Stimulated activated CD8-positive, alpha-beta memory T cell treated with anti-CD3 and anti-CD28 coated beads, Interleukin-4, amount 100 ng/mL, for 48 hours (primary cell): ENCODE measurements at regions not wholly inside any gene's neighbourhood (a gene's known extent, or its start where the extent isn't known, plus 50 kb on each side); places are given as distances from the start of the nearest gene placed in this dataset.

Experiments used
- DNase-seq: peaks from one replicate; pipeline ENCODE4 v3.0.0-alpha.2; 2020

DNA sequence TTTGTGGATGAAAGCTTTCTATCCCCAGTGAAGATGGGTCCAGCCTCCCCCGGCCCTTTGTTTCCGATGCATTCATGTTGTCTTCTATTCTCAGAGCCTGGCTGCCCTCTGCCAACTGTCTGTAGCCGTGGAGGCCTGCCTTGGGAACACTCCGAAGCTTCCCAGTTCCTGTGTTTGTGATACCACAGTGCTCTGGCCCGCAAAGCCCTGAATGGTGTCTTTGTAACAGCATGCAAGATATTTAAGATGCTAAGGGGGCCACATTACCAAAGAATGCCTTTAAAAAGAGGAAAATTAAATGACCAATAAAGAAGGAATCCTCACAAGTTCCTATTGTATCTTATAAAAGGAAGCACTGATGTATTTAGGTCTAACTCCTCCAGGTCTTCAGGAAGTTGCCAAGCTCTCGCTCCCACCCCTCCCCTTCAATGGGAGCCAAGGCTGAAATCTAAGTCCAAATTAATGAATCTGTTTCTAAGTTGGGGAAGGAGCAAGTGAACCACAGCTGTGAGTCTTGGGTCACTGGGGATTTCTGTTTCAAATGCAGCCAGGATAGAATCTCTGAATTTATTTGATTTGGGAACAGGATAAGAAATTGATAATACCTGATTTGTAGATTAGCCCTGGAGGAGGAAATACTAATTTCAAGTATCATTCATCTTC lies 596.1 kb downstream of the QKI start:
- DNase-seq: no peak

DNA sequence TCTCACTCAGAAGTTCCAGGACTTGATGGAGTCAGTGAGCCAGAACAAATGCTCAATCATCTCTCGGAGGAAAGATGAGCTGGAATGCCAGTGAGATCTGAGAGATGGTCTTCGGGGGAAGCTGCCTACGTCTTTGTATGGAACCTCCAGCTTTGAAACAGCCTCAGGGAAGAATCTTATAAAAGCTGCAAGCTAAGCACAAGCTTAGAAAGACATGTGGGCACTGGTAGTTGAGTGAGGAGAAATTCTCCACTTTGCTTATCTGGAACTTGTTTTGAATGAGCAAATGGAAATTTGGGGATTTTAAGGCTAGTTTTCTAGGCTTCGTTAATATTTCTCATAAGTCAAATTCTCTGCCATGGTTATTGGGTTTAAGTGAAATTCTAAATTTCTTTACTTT lies 594.4 kb downstream of the QKI start:
- no peak for DNase-seq

DNA sequence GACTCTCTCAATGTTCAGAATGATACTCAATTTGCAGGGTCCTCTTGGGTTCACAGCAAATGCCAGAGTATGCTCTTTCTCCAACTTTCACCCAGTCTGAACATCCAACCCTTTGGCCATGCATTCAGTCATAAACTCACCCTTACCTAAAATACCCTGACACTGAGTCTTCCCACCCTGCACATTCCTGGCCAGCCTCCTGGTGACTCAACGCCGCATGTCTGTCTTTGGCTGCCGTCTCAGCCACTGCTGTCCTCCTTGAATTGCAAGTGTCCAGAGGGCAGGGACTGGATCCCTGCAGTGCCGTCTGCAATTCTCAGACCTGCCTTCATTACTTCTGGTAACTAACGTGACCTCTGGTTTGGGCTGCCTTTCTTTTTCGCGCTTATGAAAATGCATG lies 593.4 kb downstream of the QKI start:
- DNase-seq: no peak

DNA sequence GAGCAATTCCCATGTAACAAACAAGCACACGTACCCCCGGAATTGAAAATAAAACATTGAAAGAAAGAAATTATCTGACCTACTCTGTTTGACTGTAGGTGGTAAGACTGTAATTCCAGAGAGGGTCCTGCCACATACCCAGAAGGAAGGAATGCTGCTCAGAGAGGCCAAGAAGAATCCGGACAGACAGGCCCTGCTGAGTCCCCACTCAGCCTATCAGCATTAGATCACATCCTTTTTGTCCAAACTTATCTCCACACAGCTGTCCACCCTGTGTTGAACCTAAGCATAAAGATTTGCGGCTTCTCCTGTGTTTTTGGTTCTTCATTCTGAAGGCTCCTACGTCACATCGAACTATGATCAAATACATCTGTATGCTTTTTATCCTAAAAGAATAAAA lies 591.9 kb downstream of the QKI start:
- no peak for DNase-seq

- DNase-seq: no peak
Measured at GRCh38 chr6:164005004-164005711, 590.6 kb downstream of the QKI start.

GRCh38 chr6:164000276-164000675 lies 585.8 kb downstream of the QKI start:
- DNase-seq: no peak

DNA sequence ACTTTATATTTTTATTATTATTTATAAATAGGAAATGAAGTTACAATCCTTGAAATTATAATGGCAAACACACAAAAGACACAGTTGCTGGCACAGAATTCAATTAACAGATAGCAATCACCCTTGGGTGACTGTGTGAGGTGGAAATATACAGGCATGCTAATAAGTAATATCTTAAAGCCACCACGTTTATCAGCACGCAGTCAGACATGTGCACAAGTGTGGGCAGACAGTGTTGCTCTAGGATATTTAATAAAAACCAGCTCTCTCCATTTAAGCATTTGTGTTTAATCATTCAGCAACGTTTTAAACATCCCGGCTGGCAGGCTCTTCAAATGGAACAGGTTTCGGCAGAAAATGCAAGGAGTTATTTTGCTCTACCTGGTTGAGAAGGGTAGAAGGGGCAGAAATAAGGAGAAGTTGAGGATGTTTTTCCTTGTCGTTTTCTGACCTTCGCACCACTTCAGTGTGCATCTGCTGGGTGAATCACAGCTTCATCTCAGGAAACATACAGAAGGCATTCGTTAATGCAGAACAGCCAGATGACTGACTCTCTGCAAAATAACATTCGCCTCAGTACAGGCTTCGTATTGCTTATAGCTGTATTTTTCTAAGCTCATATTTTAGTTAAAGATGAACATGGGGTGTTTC lies 585.1 kb downstream of the QKI start:
- DNase-seq: no peak

GRCh38 chr6:163998496-163998895 lies 584.0 kb downstream of the QKI start:
- DNase-seq: no peak

DNA sequence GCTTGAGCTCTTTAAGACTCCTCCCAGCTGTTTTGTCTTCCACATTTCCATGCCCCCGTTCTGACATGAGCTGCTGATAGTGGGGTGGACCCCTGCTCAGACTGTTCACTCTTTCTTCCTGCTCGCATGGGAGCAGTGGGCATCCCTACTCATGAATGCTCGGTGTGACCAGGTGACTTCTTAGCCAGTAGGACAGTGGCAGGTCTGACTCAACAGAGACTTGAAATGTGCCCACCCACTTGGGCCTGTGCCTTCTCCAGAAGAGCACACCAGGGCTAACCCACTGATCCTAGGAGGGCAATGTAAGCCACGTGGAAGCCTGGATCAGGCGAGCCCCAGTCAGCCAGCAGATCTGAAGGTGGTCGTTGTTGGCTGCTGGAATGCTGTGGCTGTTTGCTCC lies 582.0 kb downstream of the QKI start:
- DNase-seq: no peak

GRCh38 chr6:163994566-163994965 lies 580.0 kb downstream of the QKI start:
- no peak for DNase-seq

GRCh38 chr6:163992701-163993100 lies 578.2 kb downstream of the QKI start:
- DNase-seq: no peak

DNA sequence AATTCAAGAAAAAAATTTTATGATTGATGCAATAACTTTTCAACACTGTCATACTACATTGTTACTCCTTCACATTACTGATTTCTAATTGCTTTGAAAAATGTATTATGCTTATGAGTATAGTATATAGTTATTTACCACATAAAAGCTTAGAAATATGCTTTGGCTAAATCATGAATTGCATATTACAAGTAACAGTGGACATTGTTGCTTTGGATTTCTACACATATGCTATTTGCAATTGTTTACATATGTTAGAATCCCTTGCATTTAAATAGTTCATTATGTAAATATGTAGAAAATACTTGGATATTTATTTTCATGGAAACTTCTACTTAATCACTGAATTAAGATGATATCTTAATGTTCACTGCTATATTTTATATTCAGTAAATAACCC lies 577.5 kb downstream of the QKI start:
- DNase-seq: no peak

DNA sequence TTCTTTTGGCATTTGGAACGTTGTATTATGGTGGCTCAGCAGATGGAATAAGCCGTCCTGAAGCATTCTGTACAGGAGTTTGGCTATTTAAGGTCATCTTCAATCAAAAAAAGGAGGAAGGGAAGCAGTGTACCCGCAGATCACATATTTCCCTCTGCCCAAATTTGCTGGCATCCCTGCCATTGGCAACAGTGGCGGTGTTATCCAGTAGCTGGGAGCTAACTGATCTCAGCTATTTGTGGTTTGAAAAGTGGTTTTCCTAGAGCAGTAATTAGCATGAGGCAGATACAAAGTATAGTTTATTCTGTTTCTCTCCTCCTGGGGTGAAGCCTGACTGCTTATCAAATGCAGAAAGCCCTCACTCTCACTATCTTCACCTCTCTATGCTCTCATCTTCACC lies 576.8 kb downstream of the QKI start:
- DNase-seq: no peak

DNA sequence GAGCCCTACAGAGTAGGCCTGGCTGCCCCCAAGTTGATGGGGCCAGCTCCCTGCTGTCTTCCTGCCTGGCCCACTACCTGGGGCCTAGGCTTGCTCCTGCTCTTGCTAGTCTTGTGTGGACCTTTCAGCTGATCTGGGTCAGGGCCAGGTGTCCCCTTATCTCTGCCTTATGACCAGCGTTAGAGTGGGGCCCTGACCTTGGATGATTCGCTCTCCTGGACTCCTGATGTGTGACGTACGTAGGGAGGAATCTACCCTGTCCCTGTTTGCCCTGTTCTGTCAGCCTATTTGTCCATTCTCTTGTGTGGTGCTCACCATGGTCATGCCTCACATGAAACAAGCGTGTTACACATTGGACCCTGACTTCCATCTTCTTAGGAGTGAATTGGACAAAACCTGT lies 571.8 kb downstream of the QKI start:
- no peak for DNase-seq

GRCh38 chr6:163985710-163986109 lies 571.2 kb downstream of the QKI start:
- no peak for DNase-seq

DNA sequence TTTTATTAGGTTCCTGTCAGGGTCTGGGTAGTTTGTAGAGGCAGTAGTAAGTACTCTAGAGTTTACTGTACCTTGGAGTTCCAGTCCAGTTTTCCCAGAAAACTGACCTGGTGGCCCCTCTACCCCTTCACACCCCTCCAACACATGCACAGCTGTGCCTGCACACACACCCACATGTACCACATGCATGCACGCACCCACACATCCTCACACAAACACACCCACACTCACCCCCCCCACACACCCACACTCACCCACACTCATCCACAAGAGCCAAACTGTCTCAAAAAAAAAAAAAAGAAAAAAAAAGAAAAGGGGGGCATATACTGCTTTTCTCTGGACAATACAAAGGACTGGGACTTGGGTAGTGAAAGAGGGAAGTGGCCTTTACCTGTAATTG lies 570.5 kb downstream of the QKI start:
- no peak for DNase-seq

GRCh38 chr6:163984124-163984936 lies 569.8 kb downstream of the QKI start:
- no peak for DNase-seq

DNA sequence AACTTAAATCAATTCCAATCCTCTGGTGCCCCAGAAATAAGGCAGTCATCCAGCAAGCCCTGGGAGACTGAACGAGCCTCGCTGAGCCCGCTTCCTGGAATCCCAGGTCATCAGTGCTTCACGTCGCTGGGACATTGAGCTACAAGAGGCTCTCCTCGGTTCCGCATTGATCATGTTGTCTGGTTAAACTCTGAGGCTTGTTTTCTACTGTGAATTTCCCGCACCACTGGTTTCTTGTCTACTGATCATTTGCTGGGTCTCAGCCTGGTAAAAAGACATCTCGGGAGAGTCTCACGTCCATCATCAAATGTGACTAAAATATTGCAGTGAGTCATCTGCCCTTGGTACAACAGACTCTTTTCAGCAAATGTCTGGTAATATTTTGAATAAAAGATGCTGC lies 569.2 kb downstream of the QKI start:
- no peak for DNase-seq

GRCh38 chr6:163974322-163974721 lies 559.8 kb downstream of the QKI start:
- no peak for DNase-seq

DNA sequence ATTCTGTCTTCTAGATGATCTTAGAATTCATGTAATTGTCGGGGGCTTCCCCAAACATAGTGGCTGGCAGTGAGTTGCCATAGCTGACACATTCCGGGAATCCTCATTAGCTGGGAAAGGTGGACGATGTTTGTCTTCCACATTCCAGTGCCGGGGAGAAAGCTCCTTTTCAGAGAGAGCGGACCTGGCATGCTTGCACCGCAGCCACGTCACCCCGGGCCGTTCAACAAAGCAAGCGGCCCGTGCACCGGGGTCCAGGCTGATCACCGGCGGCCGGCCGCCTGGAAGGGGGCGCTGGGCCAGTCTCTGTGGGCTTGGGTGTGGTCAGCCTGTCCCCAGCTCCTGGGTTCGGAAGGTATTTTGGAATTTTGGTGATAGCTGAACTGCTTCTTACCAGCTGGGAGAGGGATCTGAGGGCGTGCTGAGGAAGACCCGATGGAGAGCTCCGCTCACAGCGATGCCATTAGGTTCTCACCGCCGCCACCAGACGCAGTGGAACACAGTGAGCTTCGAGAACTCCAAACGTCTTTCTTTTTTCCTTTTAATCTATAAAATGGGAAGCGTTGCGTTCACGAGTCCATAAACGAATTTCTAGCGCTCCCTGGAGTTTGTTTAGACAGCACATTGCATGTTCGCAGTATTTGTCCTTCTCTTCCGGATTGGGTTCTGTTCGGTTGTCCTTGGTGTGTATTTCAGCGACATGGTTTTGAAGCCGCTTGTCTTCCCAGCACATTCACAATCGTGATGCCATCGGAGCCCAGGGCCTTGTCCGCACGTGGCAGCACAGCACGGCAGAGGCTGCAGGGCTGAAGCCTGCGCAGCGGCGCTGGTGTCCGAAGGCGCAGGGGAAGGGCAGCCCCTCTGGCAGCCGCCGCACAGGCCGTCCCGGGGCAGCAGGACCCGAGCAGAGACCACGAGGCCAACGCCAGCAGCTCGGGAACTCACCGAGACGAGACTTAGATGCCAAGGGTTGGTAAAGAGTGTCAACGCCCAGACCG lies 557.6 kb downstream of the QKI start:
- no peak for DNase-seq

GRCh38 chr6:163970846-163971564 lies 556.5 kb downstream of the QKI start:
- no peak for DNase-seq
